Mesendoderm (in vitro differentiated cells): ENCODE measurements at regions not wholly inside any gene's neighbourhood (a gene's known extent, or its start where the extent isn't known, plus 50 kb on each side); places are given as distances from the start of the nearest gene placed in this dataset.

Experiments used
- DNase-seq: peaks from one replicate; pipeline ENCODE4 v3.0.0; 2013
- H2AK5ac ChIP-seq: 2 replicates; pipeline ENCODE4 v1.6.1; 2013; ENCODE audit warnings: low read length, inconsistent platforms
- H2BK120ac ChIP-seq: 2 replicates; pipeline ENCODE4 v1.6.1; 2013; ENCODE audit warnings: low read depth, mild to moderate bottlenecking, low read length, moderate library complexity, mixed read lengths
- H2BK15ac ChIP-seq: replicated peaks from 2 replicates; pipeline ENCODE4 v1.6.1; 2013; ENCODE audit warnings: low read depth, mild to moderate bottlenecking, moderate library complexity
- H2BK5ac ChIP-seq: 2 replicates; pipeline ENCODE4 v1.6.1; 2013; ENCODE audit warnings: low read length, inconsistent platforms
- H3K18ac ChIP-seq: 2 replicates; pipeline ENCODE4 v1.6.1; 2013; ENCODE audit warnings: mild to moderate bottlenecking, low read length, mixed read lengths
- H3K23ac ChIP-seq: one replicate; pipeline ENCODE4 v1.6.1; 2013; ENCODE audit warnings: low read length
- H3K27ac ChIP-seq: 2 replicates; pipeline ENCODE4 v1.5.1; 2013; ENCODE audit warnings: low read depth, mild to moderate bottlenecking, inconsistent platforms, low read length, moderate library complexity
- H3K27me3 ChIP-seq: 2 replicates; pipeline ENCODE4 v1.6.1; 2013; ENCODE audit warnings: low read length, control low read depth, mild to moderate bottlenecking, inconsistent platforms; ENCODE audit not compliant: insufficient read depth, poor library complexity
- H3K36me3 ChIP-seq: 2 replicates; pipeline ENCODE4 v1.6.1; 2013; ENCODE audit warnings: low read length, inconsistent platforms; ENCODE audit not compliant: control insufficient read depth, insufficient read depth
- H3K4ac ChIP-seq: one replicate; pipeline ENCODE4 v1.6.1; 2013; ENCODE audit warnings: low read depth, mild to moderate bottlenecking, low read length, moderate library complexity
- H3K4me1 ChIP-seq: 2 replicates; pipeline ENCODE4 v1.6.1; 2013; ENCODE audit warnings: low read depth, low read length, inconsistent platforms; ENCODE audit not compliant: control insufficient read depth
- H3K4me2 ChIP-seq: 2 replicates; pipeline ENCODE4 v1.6.1; 2013; ENCODE audit warnings: low read length
- H3K4me3 ChIP-seq: 2 replicates; pipeline ENCODE4 v1.5.1; 2013; ENCODE audit warnings: mild to moderate bottlenecking, low read length
- H3K56ac ChIP-seq: one replicate; pipeline ENCODE4 v1.6.1; 2013; ENCODE audit warnings: low read length
- H3K79me1 ChIP-seq: 2 replicates; pipeline ENCODE4 v1.6.1; 2013; ENCODE audit warnings: low read length, inconsistent platforms
- H3K79me2 ChIP-seq: 2 replicates; pipeline ENCODE4 v1.6.1; 2013; ENCODE audit warnings: mild to moderate bottlenecking, low read length; ENCODE audit not compliant: control insufficient read depth, insufficient read depth
- H3K9ac ChIP-seq: 2 replicates; pipeline ENCODE4 v1.6.1; 2013; ENCODE audit warnings: low read length, inconsistent platforms
- H4K5ac ChIP-seq: one replicate; pipeline ENCODE4 v1.6.1; 2013; ENCODE audit warnings: low read length
- H4K8ac ChIP-seq: one replicate; pipeline ENCODE4 v1.6.1; 2013; ENCODE audit warnings: low read depth, mild to moderate bottlenecking, control low read depth, low read length, moderate library complexity
- WGBS: extraction: QIAGEN DNeasy Blood & Tissue Kit; methylation state at CpG from one replicate; pipeline ENCODE4 v1.1.7; 2013; ENCODE audit warnings: low lambda C conversion rate, missing lambda C conversion rate; ENCODE audit not compliant: insufficient coverage; ENCODE audit errors: extremely low coverage; 5-methylcytosine and 5-hydroxymethylcytosine counted together

GRCh38 chr12:115174920-115175319 lies 490.9 kb upstream of the TBX3 start:
- H2BK5ac ChIP-seq = peak overlapping the region; percentile 82
- no peak overlapping the region for H3K4me2 ChIP-seq
- no peak overlapping the region for H3K4me3 ChIP-seq
- H3K36me3 ChIP-seq = no peaks in the 10 kb centered on the region
- H3K79me2 ChIP-seq = no peaks in the 10 kb centered on the region
- no peak overlapping the region for H3K23ac ChIP-seq
- peak overlapping the region; percentile 12 for H2AK5ac ChIP-seq
- peak overlapping the region; percentile 63 for H3K56ac ChIP-seq
- no peak overlapping the region for H2BK120ac ChIP-seq
- peaks cover 2% of the 10 kb centered on the region for H3K4me1 ChIP-seq
- no peak overlapping the region for H4K8ac ChIP-seq
- H3K18ac ChIP-seq = no peak overlapping the region
- H3K27ac ChIP-seq = no peak overlapping the region
- no peak overlapping the region for H2BK15ac ChIP-seq
- H4K5ac ChIP-seq = no peak overlapping the region
- H3K9ac ChIP-seq = peak overlapping the region; percentile 6
- no CpG with 5 or more reads among the region's 12 CpGs for WGBS
- no peaks in the 10 kb centered on the region for H3K79me1 ChIP-seq
- DNase-seq = peak; percentile 92
- H3K4ac ChIP-seq = no peak overlapping the region
- no peaks in the 10 kb centered on the region for H3K27me3 ChIP-seq

- Histone ChIP-seq H2BK15ac (no peak overlapping the region), H3K27me3 (no peaks in the 10 kb centered on the region), H3K9ac (no peak overlapping the region), H3K36me3 (no peaks in the 10 kb centered on the region), H3K79me1 (no peaks in the 10 kb centered on the region), H3K18ac (no peak overlapping the region), H3K27ac (no peak overlapping the region), H2BK5ac (no peak overlapping the region), H3K56ac (no peak overlapping the region), H2BK120ac (no peak overlapping the region), H3K4me3 (no peak overlapping the region), H3K79me2 (no peaks in the 10 kb centered on the region), H3K4me1 (peaks cover 2% of the 10 kb centered on the region), H2AK5ac (no peak overlapping the region), H3K23ac (no peak overlapping the region), H4K5ac (no peak overlapping the region), H4K8ac (no peak overlapping the region), H3K4ac (no peak overlapping the region), H3K4me2 (no peak overlapping the region)
- no CpG with 5 or more reads among the region's 5 CpGs for WGBS
- no peak for DNase-seq
These were observed 488.5 kb upstream of the TBX3 start for GRCh38 chr12:115172521-115172920.

GRCh38 chr12:115169981-115170380 lies 486.0 kb upstream of the TBX3 start:
- Histone ChIP-seq H3K23ac (no peak overlapping the region), H3K27ac (no peak overlapping the region), H4K5ac (no peak overlapping the region), H3K79me1 (no peaks in the 10 kb centered on the region), H4K8ac (no peak overlapping the region), H3K4me3 (no peak overlapping the region), H3K18ac (no peak overlapping the region), H2BK120ac (no peak overlapping the region), H2AK5ac (no peak overlapping the region), H3K56ac (no peak overlapping the region), H3K27me3 (no peaks in the 10 kb centered on the region), H2BK15ac (peak overlapping the region; percentile 89), H3K79me2 (no peaks in the 10 kb centered on the region), H2BK5ac (no peak overlapping the region), H3K9ac (no peak overlapping the region), H3K36me3 (no peaks in the 10 kb centered on the region), H3K4ac (no peak overlapping the region), H3K4me1 (no peaks in the 10 kb centered on the region), H3K4me2 (no peak overlapping the region)
- no CpG with 5 or more reads among the region's 2 CpGs for WGBS
- no peak for DNase-seq

- H3K4me2 ChIP-seq = no peak overlapping the region
- H3K4me1 ChIP-seq = peaks cover 4% of the 10 kb centered on the region
- no peak overlapping the region for H3K23ac ChIP-seq
- H3K79me1 ChIP-seq = no peaks in the 10 kb centered on the region
- H3K79me2 ChIP-seq = no peaks in the 10 kb centered on the region
- no peak overlapping the region for H3K9ac ChIP-seq
- no peak overlapping the region for H3K4ac ChIP-seq
- H4K5ac ChIP-seq = no peak overlapping the region
- DNase-seq = peak; percentile 76
- H3K56ac ChIP-seq = no peak overlapping the region
- no peak overlapping the region for H2BK5ac ChIP-seq
- no peak overlapping the region for H2AK5ac ChIP-seq
- H3K36me3 ChIP-seq = no peaks in the 10 kb centered on the region
- H3K4me3 ChIP-seq = no peak overlapping the region
- no peak overlapping the region for H3K18ac ChIP-seq
- H3K27me3 ChIP-seq = no peaks in the 10 kb centered on the region
- H2BK15ac ChIP-seq = no peak overlapping the region
- no peak overlapping the region for H2BK120ac ChIP-seq
- no peak overlapping the region for H3K27ac ChIP-seq
- no peak overlapping the region for H4K8ac ChIP-seq
- whole genome bisulfite sequencing = no CpG with 5 or more reads among the region's 5 CpGs
These were observed 482.8 kb upstream of the TBX3 start for GRCh38 chr12:115166698-115167315.

- Histone ChIP-seq H3K18ac (no peak overlapping the region), H3K4me1 (peaks cover 11% of the 10 kb centered on the region), H3K4me3 (no peak overlapping the region), H3K4ac (peak overlapping the region; percentile 55), H4K8ac (no peak overlapping the region), H3K56ac (no peak overlapping the region), H4K5ac (no peak overlapping the region), H2BK5ac (no peak overlapping the region), H2BK15ac (no peak overlapping the region), H3K27me3 (no peaks in the 10 kb centered on the region), H3K4me2 (no peak overlapping the region), H2AK5ac (no peak overlapping the region), H3K79me1 (no peaks in the 10 kb centered on the region), H3K27ac (no peak overlapping the region), H3K23ac (no peak overlapping the region), H3K9ac (no peak overlapping the region), H3K79me2 (no peaks in the 10 kb centered on the region), H3K36me3 (no peaks in the 10 kb centered on the region), H2BK120ac (no peak overlapping the region)
- peak; percentile 90 for DNase-seq
- WGBS = no CpG with 5 or more reads among the region's 8 CpGs
These were observed 479.7 kb upstream of the TBX3 start for GRCh38 chr12:115163710-115164109.
